ENCODE measurements at regions not wholly inside any gene's neighbourhood (a gene's known extent, or its start where the extent isn't known, plus 50 kb on each side); places are given as distances from the start of the nearest gene placed in this dataset.
"Not testable (repeated sequence)": the region's sequence is repeated elsewhere in the genome, so short reads cannot be mapped to it uniquely, and the experiment has no call there.

DNA sequence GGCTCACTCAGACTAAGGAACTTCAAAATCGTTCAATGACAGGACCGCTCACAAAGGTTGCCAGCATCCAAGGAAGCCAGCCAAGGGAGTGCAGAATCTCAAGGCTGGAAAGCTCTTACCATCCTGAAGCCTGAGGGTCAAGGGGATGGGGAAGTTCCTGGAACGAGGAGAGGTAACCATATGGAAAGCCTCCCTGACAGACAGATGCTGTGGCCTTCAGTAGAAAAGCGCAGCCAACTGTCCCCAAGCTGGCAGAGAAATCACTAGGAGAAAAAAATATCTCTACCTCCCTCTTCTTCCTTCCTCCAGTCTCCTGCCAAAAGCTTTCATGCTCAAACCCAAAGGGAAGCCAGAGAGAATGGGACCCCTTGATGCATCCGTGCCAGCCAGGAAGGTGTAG lies 90.5 kb upstream of the RANBP3L start:
- peaks cover 2% of the 10 kb centered on the region for H3K27me3 Mint-ChIP-seq (ENCODE audit: unreplicated experiment)
- TF ChIP-seq, protein P1, sequence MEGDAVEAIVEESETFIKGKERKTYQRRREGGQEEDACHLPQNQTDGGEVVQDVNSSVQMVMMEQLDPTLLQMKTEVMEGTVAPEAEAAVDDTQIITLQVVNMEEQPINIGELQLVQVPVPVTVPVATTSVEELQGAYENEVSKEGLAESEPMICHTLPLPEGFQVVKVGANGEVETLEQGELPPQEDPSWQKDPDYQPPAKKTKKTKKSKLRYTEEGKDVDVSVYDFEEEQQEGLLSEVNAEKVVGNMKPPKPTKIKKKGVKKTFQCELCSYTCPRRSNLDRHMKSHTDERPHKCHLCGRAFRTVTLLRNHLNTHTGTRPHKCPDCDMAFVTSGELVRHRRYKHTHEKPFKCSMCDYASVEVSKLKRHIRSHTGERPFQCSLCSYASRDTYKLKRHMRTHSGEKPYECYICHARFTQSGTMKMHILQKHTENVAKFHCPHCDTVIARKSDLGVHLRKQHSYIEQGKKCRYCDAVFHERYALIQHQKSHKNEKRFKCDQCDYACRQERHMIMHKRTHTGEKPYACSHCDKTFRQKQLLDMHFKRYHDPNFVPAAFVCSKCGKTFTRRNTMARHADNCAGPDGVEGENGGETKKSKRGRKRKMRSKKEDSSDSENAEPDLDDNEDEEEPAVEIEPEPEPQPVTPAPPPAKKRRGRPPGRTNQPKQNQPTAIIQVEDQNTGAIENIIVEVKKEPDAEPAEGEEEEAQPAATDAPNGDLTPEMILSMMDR (IDR thresholded peaks at IDR 0.05; ENCODE audit: unreplicated experiment) = no peak
- no peaks in the 10 kb centered on the region for H3K9me3 Mint-ChIP-seq (ENCODE audit: unreplicated experiment)
- DNase-seq (ENCODE audit: low spot score) = no peak
- H3K27ac Mint-ChIP-seq (ENCODE audit: unreplicated experiment) = no peak overlapping the region
- peaks cover 25% of the 10 kb centered on the region for H3K4me1 Mint-ChIP-seq (ENCODE audit: unreplicated experiment)
- no peak overlapping the region for H3K4me3 Mint-ChIP-seq (ENCODE audit: unreplicated experiment)
- no peaks in the 10 kb centered on the region for H3K36me3 Mint-ChIP-seq (ENCODE audit: low read depth, unreplicated experiment)

DNA sequence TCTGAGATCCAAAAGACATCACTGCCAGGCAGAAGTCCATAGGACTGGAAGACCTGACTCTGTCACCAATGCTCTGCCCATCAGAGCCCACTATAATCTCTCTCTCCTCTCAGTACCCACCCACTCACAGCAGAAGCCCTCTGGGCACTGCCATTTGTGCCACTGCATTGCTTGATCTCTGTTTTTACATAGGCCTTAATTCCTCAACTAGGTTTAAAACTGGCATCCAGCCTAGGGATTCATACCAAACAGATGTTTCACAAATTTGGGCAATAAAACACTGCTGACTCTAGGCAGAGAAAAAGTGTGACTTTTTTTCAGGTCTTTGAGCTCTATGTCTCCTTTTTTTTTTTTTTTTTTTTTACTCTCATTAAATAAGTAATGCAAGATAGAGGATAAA lies 91.1 kb upstream of the RANBP3L start:
- Mint-ChIP-seq H3K36me3 (ENCODE audit: low read depth, unreplicated experiment) (no peaks in the 10 kb centered on the region), H3K9me3 (ENCODE audit: unreplicated experiment) (no peaks in the 10 kb centered on the region), H3K4me3 (ENCODE audit: unreplicated experiment) (no peak overlapping the region), H3K4me1 (ENCODE audit: unreplicated experiment) (peaks cover 25% of the 10 kb centered on the region), H3K27ac (ENCODE audit: unreplicated experiment) (no peak overlapping the region), H3K27me3 (ENCODE audit: unreplicated experiment) (peaks cover 2% of the 10 kb centered on the region)
- TF ChIP-seq, protein P1 (IDR thresholded peaks at IDR 0.05; ENCODE audit: unreplicated experiment) = no peak
- DNase-seq (ENCODE audit: low spot score) = no peak

DNA sequence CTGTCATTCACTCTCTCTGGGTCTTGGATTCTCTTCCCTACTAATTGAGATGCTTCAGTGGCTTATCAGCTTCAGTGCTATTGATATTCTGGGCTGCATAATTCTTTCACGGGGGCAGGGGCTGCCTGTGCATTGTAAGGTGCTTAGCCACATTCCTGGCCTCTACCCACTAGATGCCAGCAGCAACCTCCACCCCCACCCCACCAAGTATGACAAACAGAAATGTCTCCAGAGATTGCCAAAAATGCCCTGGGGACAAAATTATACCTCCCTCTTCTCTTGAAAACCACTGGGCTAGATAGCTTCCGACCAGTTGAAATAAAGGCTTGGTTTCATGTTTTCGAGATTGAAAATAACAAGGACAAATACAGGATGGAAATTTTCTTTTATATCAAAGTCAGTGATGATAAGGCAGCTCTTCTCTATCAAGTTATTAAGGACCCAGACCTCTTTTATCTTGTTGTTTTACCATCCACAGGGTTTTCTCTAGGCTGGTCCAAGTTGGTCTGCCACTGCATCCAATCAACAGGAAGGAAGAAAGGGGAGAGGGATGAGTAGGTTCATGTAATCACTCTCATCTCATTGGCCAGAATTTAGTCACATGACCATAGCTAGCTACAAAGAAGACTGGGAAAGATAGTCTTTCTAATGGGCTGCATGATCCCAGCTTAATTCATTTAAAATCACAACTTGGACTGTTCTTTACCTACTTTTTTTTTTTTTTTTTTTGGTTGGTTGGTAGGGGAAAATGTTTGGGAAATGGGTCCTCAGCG lies 92.1 kb upstream of the RANBP3L start:
- Mint-ChIP-seq H3K27ac (ENCODE audit: unreplicated experiment) (no peak overlapping the region), H3K4me1 (ENCODE audit: unreplicated experiment) (peaks cover 22% of the 10 kb centered on the region), H3K36me3 (ENCODE audit: low read depth, unreplicated experiment) (no peaks in the 10 kb centered on the region), H3K4me3 (ENCODE audit: unreplicated experiment) (no peak overlapping the region), H3K27me3 (ENCODE audit: unreplicated experiment) (peaks cover 2% of the 10 kb centered on the region), H3K9me3 (ENCODE audit: unreplicated experiment) (no peaks in the 10 kb centered on the region)
- no peak for DNase-seq (ENCODE audit: low spot score)
- TF ChIP-seq, protein P1 (IDR thresholded peaks at IDR 0.05; ENCODE audit: unreplicated experiment) = no peak

DNA sequence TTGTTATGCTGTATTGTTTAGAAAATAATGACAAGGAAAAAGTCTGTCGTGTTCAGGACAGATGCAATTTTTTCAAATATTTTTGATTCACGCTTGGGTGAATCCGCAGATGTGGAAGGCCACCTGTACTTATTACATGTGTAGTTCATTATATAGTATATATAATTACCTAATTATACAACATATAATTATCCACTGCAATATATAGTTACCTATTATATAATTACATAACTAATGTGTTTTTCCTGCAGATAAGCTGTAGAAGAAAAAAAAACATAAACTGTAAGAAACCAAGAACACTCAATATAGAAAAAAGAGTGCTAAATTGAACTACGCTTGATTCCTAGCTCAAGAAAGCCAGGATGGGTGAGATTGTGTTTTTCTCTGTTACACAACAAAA lies 93.6 kb upstream of the RANBP3L start:
- no peaks in the 10 kb centered on the region for H3K9me3 Mint-ChIP-seq (ENCODE audit: unreplicated experiment)
- H3K27ac Mint-ChIP-seq (ENCODE audit: unreplicated experiment) = no peak overlapping the region
- H3K36me3 Mint-ChIP-seq (ENCODE audit: low read depth, unreplicated experiment) = no peaks in the 10 kb centered on the region
- no peak for DNase-seq (ENCODE audit: low spot score)
- TF ChIP-seq, protein P1 (IDR thresholded peaks at IDR 0.05; ENCODE audit: unreplicated experiment) = no peak
- H3K4me1 Mint-ChIP-seq (ENCODE audit: unreplicated experiment) = peaks cover 10% of the 10 kb centered on the region
- no peak overlapping the region for H3K4me3 Mint-ChIP-seq (ENCODE audit: unreplicated experiment)
- H3K27me3 Mint-ChIP-seq (ENCODE audit: unreplicated experiment) = peaks cover 2% of the 10 kb centered on the region

DNA sequence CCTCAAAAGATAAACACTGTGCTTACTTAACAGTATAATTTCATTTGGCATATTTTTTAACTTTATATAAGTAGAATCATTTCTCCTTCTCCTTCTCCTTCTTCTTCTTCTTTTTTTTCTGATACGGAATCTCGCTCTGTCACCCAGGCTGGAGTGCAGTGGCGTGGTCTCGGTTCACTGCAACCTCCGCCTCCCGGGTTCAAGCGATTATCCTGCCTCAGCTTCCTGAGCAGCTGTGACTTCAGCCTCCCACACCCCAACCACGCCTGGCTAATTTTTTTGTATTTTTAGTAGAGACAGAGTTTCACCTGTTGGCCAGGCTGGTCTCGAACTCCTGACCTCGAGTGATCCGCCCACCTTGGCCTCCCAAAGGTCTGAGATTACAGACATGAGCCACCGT lies 94.2 kb upstream of the RANBP3L start:
- H3K27ac Mint-ChIP-seq (ENCODE audit: unreplicated experiment); H3K4me3 Mint-ChIP-seq (ENCODE audit: unreplicated experiment); H3K36me3 Mint-ChIP-seq (ENCODE audit: low read depth, unreplicated experiment); H3K4me1 Mint-ChIP-seq (ENCODE audit: unreplicated experiment); DNase-seq (ENCODE audit: low spot score); H3K9me3 Mint-ChIP-seq (ENCODE audit: unreplicated experiment); H3K27me3 Mint-ChIP-seq (ENCODE audit: unreplicated experiment): not testable (repeated sequence)
